IPS-NIHi7 (cell line): ENCODE measurements at regions not wholly inside any gene's neighbourhood (a gene's known extent, or its start where the extent isn't known, plus 50 kb on each side); places are given as distances from the start of the nearest gene placed in this dataset.

Experiments
- DNase-seq: peaks from one replicate; pipeline ENCODE4 v3.0.0; 2012; ENCODE audit warnings: mixed read lengths; ENCODE audit errors: extremely low spot score

GRCh38 chr11:92477686-92478085 lies 253.1 kb downstream of the FAT3 start:
- DNase-seq, result no peak

- no peak for DNase-seq
These were observed 255.9 kb downstream of the FAT3 start for GRCh38 chr11:92480499-92480898.

- DNase-seq, result no peak
These were observed 258.0 kb downstream of the FAT3 start for GRCh38 chr11:92482492-92483060.

- DNase-seq, result no peak
These were observed 260.0 kb downstream of the FAT3 start for GRCh38 chr11:92484570-92484969.

GRCh38 chr11:92489826-92490399 lies 265.3 kb downstream of the FAT3 start:
- DNase-seq, result no peak

GRCh38 chr11:92492372-92492771 lies 267.8 kb downstream of the FAT3 start:
- no peak for DNase-seq

GRCh38 chr11:92495107-92495793 lies 270.6 kb downstream of the FAT3 start:
- DNase-seq, result no peak

GRCh38 chr11:92500453-92500852 lies 275.8 kb downstream of the FAT3 start:
- no peak for DNase-seq

- no peak for DNase-seq
These were observed 276.6 kb downstream of the FAT3 start for GRCh38 chr11:92501066-92501739.

GRCh38 chr11:92504004-92504403 lies 279.4 kb downstream of the FAT3 start:
- DNase-seq, result no peak

GRCh38 chr11:92504534-92504933 lies 279.9 kb downstream of the FAT3 start:
- DNase-seq, result no peak

GRCh38 chr11:92505689-92506088 lies 281.1 kb downstream of the FAT3 start:
- no peak for DNase-seq

- DNase-seq, result no peak
These were observed 282.3 kb downstream of the FAT3 start for GRCh38 chr11:92506809-92507336.

- DNase-seq, result no peak
These were observed 286.0 kb downstream of the FAT3 start for GRCh38 chr11:92510591-92510990.

- peak; percentile 28 for DNase-seq
These were observed 287.0 kb downstream of the FAT3 start for GRCh38 chr11:92511522-92512203.

GRCh38 chr11:92512204-92512569 lies 287.6 kb downstream of the FAT3 start:
- DNase-seq, result no peak

GRCh38 chr11:92523611-92524010 lies 299.0 kb downstream of the FAT3 start:
- DNase-seq, result no peak

- no peak for DNase-seq
These were observed 299.9 kb downstream of the FAT3 start for GRCh38 chr11:92524542-92524941.

- DNase-seq, result no peak
These were observed 302.8 kb downstream of the FAT3 start for GRCh38 chr11:92527467-92527866.

- DNase-seq, result no peak
These were observed 303.4 kb downstream of the FAT3 start for GRCh38 chr11:92528001-92528400.

GRCh38 chr11:92531065-92531739 lies 306.6 kb downstream of the FAT3 start:
- no peak for DNase-seq
